HL-60 (cell line): ENCODE measurements at regions not wholly inside any gene's neighbourhood (a gene's known extent, or its start where the extent isn't known, plus 50 kb on each side); places are given as distances from the start of the nearest gene placed in this dataset.

Experiments
- DNase-seq, 2 experiments: peaks; one replicate each; pipeline ENCODE4 v3.0.0-alpha.2; 2010 to 2020; ENCODE audit warnings: low read depth in 1 of 2, low spot score in 1 of 2
- H3K27ac ChIP-seq: fragments of 250-450 bp; sonication (Bioruptor Pico); replicated peaks from 2 replicates; pipeline ENCODE4 v1.5.1; 2020; ENCODE audit warnings: mild to moderate bottlenecking, moderate library complexity
- H3K27me3 ChIP-seq: fragments of 250-450 bp; sonication (Bioruptor Pico); 2 replicates; pipeline ENCODE4 v1.5.1; 2021; ENCODE audit warnings: mild to moderate bottlenecking, moderate library complexity; ENCODE audit not compliant: insufficient read depth, poor library complexity, severe bottlenecking
- H3K4me3 ChIP-seq: replicated peaks from 2 replicates; pipeline ENCODE4 v1.5.1; 2011; ENCODE audit warnings: mild to moderate bottlenecking, control low read depth, low read length; ENCODE audit not compliant: insufficient read depth
- CTCF ChIP-seq: IDR thresholded peaks from one replicate; pipeline ENCODE4 v1.5.1; 2011; ENCODE audit warnings: low read length, control low read depth, inconsistent platforms; ENCODE audit not compliant: insufficient read depth
- GABPA ChIP-seq: IDR thresholded peaks from 2 replicates; pipeline ENCODE4 v1.6.1; 2012; ENCODE audit warnings: low read depth
- POLR2AphosphoS5 ChIP-seq: IDR thresholded peaks from 2 replicates; pipeline ENCODE4 v1.6.1; 2012; ENCODE audit warnings: low read depth
- REST ChIP-seq: IDR thresholded peaks from 2 replicates; pipeline ENCODE4 v1.6.1; 2012; ENCODE audit warnings: low read depth; ENCODE audit not compliant: insufficient replicate concordance
- SPI1 ChIP-seq: IDR thresholded peaks from 2 replicates; pipeline ENCODE4 v1.6.1; 2012; ENCODE audit warnings: low read depth, mild to moderate bottlenecking, borderline replicate concordance

GRCh38 chr3:27903446-27903845 is 181.3 kb upstream of the EOMES start:
- DNase-seq: no peak
- Histone ChIP-seq H3K4me3 (no peak overlapping the region), H3K27me3 (no peaks in the 10 kb centered on the region), H3K27ac (no peak overlapping the region)
- TF ChIP-seq GABPA: no peak
- TF ChIP-seq CTCF: no peak
- no peak for TF ChIP-seq REST
- no peak for TF ChIP-seq SPI1
- no peak for TF ChIP-seq POLR2AphosphoS5

GRCh38 chr3:27905625-27906024 is 183.5 kb upstream of the EOMES start:
- Histone ChIP-seq H3K4me3 (no peak overlapping the region), H3K27ac (no peak overlapping the region), H3K27me3 (no peaks in the 10 kb centered on the region)
- no peak for DNase-seq
- no peak for TF ChIP-seq CTCF
- no peak for TF ChIP-seq POLR2AphosphoS5
- no peak for TF ChIP-seq REST
- TF ChIP-seq GABPA: no peak
- no peak for TF ChIP-seq SPI1

GRCh38 chr3:27907148-27907547 is 185.0 kb upstream of the EOMES start:
- Histone ChIP-seq H3K4me3 (no peak overlapping the region), H3K27me3 (no peaks in the 10 kb centered on the region), H3K27ac (no peak overlapping the region)
- DNase-seq: no peak
- TF ChIP-seq REST (no peak), POLR2AphosphoS5 (no peak), CTCF (no peak), GABPA (no peak), SPI1 (no peak)
